D721Med (cell line): ENCODE measurements at regions not wholly inside any gene's neighbourhood (a gene's known extent, or its start where the extent isn't known, plus 50 kb on each side); places are given as distances from the start of the nearest gene placed in this dataset.
A peak's percentile ranks its signal among the peaks of the same experiment; 100 is the strongest.

Experiments used
- DNase-seq: peaks from one replicate; pipeline ENCODE4 v3.0.0; 2011; ENCODE audit warnings: low spot score; ENCODE audit not compliant: insufficient read length
- FAIRE-seq: peaks from 2 replicates; lab custom pipeline; 2011; peaks lifted over from hg19 to GRCh38; lab: Jason Lieb, UNC
- TF ChIP-seq, protein P1 (sequence below): IDR thresholded peaks from 2 replicates; pipeline ENCODE4 v1.5.1; 2012; ENCODE audit warnings: mild to moderate bottlenecking, control low read depth; ENCODE audit not compliant: insufficient read depth; ENCODE audit errors: missing control alignments

DNA sequence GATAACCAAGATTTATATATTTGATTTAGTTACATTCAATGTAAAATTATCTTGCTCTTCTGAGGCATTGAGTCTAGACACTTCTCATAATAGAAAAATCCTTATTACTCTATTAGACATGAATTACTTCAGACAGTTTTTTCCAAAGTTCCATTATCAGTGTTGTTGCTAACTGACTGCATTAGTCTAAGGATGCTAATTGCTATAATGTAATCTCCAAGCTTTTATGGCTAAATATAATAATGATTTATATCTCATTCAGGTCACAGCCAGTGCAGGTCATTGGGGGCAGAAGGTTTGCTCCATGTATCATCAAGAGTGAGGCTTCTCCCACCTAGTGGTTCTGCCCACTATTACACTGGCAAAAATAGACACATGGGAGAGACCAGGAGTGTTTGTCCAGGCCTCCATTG is 377.2 kb upstream of the DDI1 start:
- TF ChIP-seq, protein P1, sequence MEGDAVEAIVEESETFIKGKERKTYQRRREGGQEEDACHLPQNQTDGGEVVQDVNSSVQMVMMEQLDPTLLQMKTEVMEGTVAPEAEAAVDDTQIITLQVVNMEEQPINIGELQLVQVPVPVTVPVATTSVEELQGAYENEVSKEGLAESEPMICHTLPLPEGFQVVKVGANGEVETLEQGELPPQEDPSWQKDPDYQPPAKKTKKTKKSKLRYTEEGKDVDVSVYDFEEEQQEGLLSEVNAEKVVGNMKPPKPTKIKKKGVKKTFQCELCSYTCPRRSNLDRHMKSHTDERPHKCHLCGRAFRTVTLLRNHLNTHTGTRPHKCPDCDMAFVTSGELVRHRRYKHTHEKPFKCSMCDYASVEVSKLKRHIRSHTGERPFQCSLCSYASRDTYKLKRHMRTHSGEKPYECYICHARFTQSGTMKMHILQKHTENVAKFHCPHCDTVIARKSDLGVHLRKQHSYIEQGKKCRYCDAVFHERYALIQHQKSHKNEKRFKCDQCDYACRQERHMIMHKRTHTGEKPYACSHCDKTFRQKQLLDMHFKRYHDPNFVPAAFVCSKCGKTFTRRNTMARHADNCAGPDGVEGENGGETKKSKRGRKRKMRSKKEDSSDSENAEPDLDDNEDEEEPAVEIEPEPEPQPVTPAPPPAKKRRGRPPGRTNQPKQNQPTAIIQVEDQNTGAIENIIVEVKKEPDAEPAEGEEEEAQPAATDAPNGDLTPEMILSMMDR = peak; percentile 26
- DNase-seq = no peak
- FAIRE-seq = no peak

DNA sequence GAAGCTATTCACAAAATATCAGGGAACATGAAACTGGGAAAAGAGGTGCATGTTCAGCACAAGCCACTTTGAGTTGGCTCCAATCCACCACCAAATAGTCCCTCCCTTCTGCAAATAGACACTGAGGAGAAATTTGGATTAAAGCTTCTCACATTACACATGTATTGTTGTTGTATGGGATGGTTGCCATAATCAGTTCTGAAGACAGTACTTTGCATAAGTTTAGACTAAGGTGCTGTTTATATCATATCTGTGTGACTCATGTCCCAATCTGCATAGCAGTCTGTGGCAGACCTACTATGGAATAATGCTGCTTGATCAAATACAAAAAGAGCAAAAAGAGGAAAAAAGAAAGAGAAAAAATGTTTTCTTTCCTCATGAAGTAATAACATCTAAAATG is 376.7 kb upstream of the DDI1 start:
- DNase-seq (no peak), FAIRE-seq (no peak)
- TF ChIP-seq, protein P1 = no peak

DNA sequence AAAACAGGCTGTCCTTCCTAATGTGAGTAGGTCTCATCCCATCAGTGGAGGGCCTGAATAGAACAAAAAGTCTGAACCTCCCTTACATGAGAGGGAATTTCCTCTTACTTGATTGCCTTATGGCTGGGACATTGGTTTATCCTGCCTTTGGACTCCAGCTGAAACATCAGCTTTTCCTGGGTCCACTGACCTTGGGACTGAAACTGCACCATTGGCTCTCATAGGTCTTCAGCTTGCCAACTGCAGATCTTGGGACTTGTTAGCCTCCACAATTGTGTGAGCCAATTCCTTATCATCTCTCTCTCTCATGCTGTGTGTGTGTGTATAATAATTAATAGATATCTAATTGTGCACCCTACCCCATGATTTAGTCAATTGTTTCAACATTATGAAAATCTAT is 375.3 kb upstream of the DDI1 start:
- TF ChIP-seq, protein P1 = no peak
- FAIRE-seq (no peak), DNase-seq (no peak)

DNA sequence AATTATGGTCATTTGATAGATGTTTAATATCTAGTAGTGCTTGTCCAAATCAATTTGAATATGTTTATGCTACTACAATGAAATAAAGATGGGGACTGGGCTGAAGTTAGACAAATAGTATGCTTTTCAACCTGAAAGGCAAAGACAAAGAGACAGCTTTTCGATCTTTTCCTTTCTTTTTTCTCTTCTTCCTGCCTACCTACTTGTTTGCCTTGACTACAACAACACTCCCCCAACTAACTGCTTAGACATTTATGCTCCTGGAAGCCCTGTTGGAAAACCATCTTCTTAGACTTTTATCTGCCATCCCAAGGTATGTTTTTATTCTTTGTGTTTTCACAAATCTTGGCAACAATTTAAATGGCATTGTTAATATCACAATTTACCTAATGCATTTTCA is 374.4 kb upstream of the DDI1 start:
- DNase-seq (no peak), FAIRE-seq (no peak)
- TF ChIP-seq, protein P1 = no peak

DNA sequence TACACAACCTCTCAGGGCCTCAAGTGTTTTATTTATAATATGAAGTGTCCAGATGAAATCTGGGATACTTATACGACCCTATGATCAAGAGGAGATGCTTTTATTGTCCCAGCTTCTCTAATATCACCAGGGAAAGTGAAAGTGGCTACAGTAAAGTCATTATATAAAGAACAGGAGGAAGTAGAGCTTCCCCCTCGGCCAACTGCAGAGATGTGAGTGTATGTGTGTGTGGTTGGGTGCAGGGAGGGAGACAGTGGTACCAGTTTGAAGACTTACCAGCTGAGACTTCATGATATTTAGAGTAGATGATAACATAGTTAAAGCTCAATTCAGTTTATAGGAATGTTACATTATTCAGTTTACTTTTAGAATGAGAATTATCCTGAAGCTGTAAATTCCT is 373.6 kb upstream of the DDI1 start:
- DNase-seq = no peak
- TF ChIP-seq, protein P1 = no peak
- no peak for FAIRE-seq

DNA sequence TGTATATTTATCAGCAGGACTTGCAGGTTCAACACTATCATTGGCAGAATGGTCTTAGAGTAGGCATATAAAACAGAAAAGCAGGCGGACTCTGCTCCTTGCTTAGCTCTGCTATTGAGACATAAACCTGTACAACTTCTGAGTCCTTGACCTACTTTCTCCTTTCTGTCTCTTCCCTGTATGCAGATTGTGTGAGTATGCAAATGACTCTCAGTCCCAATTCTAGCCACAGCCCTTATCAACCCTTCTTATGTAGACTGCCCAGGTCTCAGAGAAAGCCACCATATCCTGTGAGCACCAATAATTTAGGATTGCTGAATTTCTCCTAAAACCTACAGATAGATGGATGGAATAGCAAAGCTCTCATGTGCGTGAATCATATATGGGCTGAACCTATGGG is 367.6 kb upstream of the DDI1 start:
- FAIRE-seq (no peak), DNase-seq (no peak)
- TF ChIP-seq, protein P1 = no peak

DNA sequence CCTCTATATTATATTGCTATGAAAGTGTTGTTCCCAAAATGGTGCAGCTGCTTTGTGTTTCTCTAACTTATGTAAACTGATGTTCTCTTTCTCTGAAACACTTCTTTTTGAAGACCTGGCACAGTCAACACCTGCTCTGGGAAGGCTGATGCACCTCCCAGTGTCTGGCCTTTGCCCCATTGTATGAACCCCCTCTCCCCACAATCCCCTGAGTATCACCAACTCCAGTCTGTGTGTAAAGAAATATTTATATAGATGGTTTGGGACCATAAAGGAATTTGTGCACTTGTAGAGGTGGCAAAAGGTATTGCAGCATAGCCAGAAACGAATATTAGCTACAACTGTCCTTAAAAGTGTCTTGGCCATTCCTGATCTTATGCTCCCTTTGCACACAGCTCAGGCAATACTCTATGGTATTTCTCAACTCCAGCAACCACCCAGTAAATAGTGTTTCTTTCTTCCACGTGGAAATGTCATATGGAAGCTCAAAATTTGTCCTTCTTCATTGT is 365.2 kb upstream of the DDI1 start:
- DNase-seq (no peak), FAIRE-seq (no peak)
- TF ChIP-seq, protein P1 = no peak
